ENCODE measurements at regions not wholly inside any gene's neighbourhood (a gene's known extent, or its start where the extent isn't known, plus 50 kb on each side); places are given as distances from the start of the nearest gene placed in this dataset.
A peak's percentile ranks its signal among the peaks of the same experiment; 100 is the strongest.

DNA sequence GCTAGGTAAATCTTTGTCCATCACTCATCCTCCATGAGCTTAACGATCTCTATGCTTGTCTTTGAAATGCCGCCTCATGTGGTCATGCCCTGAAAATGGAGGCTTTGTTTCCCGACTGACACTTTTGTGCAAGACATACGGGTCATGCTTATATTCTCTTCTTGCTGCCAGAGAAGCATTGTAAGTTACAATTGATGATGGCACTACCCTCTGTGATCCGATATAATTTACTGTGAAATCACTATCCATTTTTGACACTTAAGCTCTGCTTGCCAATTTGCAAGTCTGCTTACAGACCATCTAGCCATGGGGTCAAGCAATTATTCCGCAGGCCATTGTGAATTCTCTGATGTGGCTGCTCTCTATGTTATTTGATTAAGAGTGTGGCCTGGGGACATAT lies 650.0 kb downstream of the FLRT2 start:
- no peak overlapping the region for H3K27ac ChIP-seq (ENCODE audit: low read length)
- H3K36me3 ChIP-seq (ENCODE audit: insufficient read depth, low read length), result no peaks in the 10 kb centered on the region
- no peaks in the 10 kb centered on the region for H3K27me3 ChIP-seq (ENCODE audit: insufficient read depth, low read length, poor library complexity)
- ATAC-seq (ENCODE audit: insufficient read depth, low read depth) (no peak), DNase-seq (no peak)
- H3K4me1 ChIP-seq (ENCODE audit: insufficient read depth, low read length), result no peaks in the 10 kb centered on the region
- H3K9ac ChIP-seq (ENCODE audit: low read depth, low read length), result no peak overlapping the region
- no peak overlapping the region for H3K4me3 ChIP-seq (ENCODE audit: low read depth in 1 of 2, low read length in 2 of 2)
- H4K20me1 ChIP-seq (ENCODE audit: insufficient read depth, low read length), result no peaks in the 10 kb centered on the region
- H3K79me2 ChIP-seq (ENCODE audit: insufficient read depth, low read length), result no peaks in the 10 kb centered on the region
- H2AFZ ChIP-seq (ENCODE audit: low read depth, low read length), result no peak overlapping the region
- no peak overlapping the region for H3K4me2 ChIP-seq (ENCODE audit: insufficient read depth, low read length)
- no peak for TF ChIP-seq EZH2 (IDR thresholded peaks at IDR 0.05; ENCODE audit: borderline replicate concordance, low read depth, low read length, severe bottlenecking)
- TF ChIP-seq, protein P1, sequence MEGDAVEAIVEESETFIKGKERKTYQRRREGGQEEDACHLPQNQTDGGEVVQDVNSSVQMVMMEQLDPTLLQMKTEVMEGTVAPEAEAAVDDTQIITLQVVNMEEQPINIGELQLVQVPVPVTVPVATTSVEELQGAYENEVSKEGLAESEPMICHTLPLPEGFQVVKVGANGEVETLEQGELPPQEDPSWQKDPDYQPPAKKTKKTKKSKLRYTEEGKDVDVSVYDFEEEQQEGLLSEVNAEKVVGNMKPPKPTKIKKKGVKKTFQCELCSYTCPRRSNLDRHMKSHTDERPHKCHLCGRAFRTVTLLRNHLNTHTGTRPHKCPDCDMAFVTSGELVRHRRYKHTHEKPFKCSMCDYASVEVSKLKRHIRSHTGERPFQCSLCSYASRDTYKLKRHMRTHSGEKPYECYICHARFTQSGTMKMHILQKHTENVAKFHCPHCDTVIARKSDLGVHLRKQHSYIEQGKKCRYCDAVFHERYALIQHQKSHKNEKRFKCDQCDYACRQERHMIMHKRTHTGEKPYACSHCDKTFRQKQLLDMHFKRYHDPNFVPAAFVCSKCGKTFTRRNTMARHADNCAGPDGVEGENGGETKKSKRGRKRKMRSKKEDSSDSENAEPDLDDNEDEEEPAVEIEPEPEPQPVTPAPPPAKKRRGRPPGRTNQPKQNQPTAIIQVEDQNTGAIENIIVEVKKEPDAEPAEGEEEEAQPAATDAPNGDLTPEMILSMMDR (IDR thresholded peaks at IDR 0.05; ENCODE audit: borderline replicate concordance, extremely low read depth, low read length, poor library complexity, severe bottlenecking), result no peak
- no peaks in the 10 kb centered on the region for H3K9me3 ChIP-seq (ENCODE audit: insufficient read depth, low read length, severe bottlenecking)

- Histone ChIP-seq H4K20me1 (ENCODE audit: insufficient read depth, low read length) (no peaks in the 10 kb centered on the region), H2AFZ (ENCODE audit: low read depth, low read length) (no peak overlapping the region), H3K36me3 (ENCODE audit: insufficient read depth, low read length) (no peaks in the 10 kb centered on the region), H3K4me2 (ENCODE audit: insufficient read depth, low read length) (no peak overlapping the region), H3K79me2 (ENCODE audit: insufficient read depth, low read length) (no peaks in the 10 kb centered on the region), H3K4me3 (ENCODE audit: low read depth in 1 of 2, low read length in 2 of 2) (no peak overlapping the region), H3K9me3 (ENCODE audit: insufficient read depth, low read length, severe bottlenecking) (no peaks in the 10 kb centered on the region), H3K27me3 (ENCODE audit: insufficient read depth, low read length, poor library complexity) (no peaks in the 10 kb centered on the region), H3K9ac (ENCODE audit: low read depth, low read length) (no peak overlapping the region), H3K27ac (ENCODE audit: low read length) (no peak overlapping the region; the same call in 1 of the 2 replicates), H3K4me1 (ENCODE audit: insufficient read depth, low read length) (peaks cover 23% of the 10 kb centered on the region)
- no peak for DNase-seq
- no peak for ATAC-seq (ENCODE audit: insufficient read depth, low read depth)
- TF ChIP-seq, protein P1 (IDR thresholded peaks at IDR 0.05; ENCODE audit: borderline replicate concordance, extremely low read depth, low read length, poor library complexity, severe bottlenecking), result no peak
- no peak for TF ChIP-seq EZH2 (IDR thresholded peaks at IDR 0.05; ENCODE audit: borderline replicate concordance, low read depth, low read length, severe bottlenecking)
Measured at GRCh38 chr14:86168371-86168770, 638.4 kb downstream of the FLRT2 start.

DNA sequence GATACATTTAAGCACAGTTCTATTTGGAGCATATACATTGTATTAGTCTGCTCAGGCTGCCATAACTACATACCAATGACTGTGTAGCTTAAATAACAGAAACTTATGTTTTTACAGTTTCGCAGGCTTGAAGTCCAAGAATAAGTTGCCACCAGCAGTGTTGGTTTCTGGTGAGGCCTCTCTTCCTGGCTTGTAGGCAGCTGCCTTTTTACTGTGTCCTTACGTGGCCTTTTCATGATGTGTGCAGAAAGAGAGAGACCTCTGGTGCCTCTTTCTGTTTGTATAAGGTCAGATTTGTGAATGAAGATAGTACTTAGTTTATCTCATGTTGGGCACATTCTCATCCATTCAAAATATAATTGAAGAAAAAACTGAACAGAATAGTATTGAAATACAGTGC lies 636.6 kb downstream of the FLRT2 start:
- peak overlapping the region; percentile 83 for H3K27ac ChIP-seq (ENCODE audit: low read length)
- no peak overlapping the region for H3K4me3 ChIP-seq (ENCODE audit: low read depth in 1 of 2, low read length in 2 of 2)
- no peaks in the 10 kb centered on the region for H3K79me2 ChIP-seq (ENCODE audit: insufficient read depth, low read length)
- H3K9me3 ChIP-seq (ENCODE audit: insufficient read depth, low read length, severe bottlenecking), result no peaks in the 10 kb centered on the region
- H3K4me2 ChIP-seq (ENCODE audit: insufficient read depth, low read length), result peak overlapping the region; percentile 32
- peaks cover 23% of the 10 kb centered on the region for H3K4me1 ChIP-seq (ENCODE audit: insufficient read depth, low read length)
- ATAC-seq (ENCODE audit: insufficient read depth, low read depth) (peak; percentile 89), DNase-seq (peak; percentile 36)
- no peak for TF ChIP-seq EZH2 (IDR thresholded peaks at IDR 0.05; ENCODE audit: borderline replicate concordance, low read depth, low read length, severe bottlenecking)
- TF ChIP-seq, protein P1 (IDR thresholded peaks at IDR 0.05; ENCODE audit: borderline replicate concordance, extremely low read depth, low read length, poor library complexity, severe bottlenecking), result peak; percentile 44
- H2AFZ ChIP-seq (ENCODE audit: low read depth, low read length), result peak overlapping the region; percentile 62
- H4K20me1 ChIP-seq (ENCODE audit: insufficient read depth, low read length), result no peaks in the 10 kb centered on the region
- H3K27me3 ChIP-seq (ENCODE audit: insufficient read depth, low read length, poor library complexity), result no peaks in the 10 kb centered on the region
- peak overlapping the region; percentile 25; the same call in 1 of the 2 replicates for H3K9ac ChIP-seq (ENCODE audit: low read depth, low read length)
- no peaks in the 10 kb centered on the region for H3K36me3 ChIP-seq (ENCODE audit: insufficient read depth, low read length)

DNA sequence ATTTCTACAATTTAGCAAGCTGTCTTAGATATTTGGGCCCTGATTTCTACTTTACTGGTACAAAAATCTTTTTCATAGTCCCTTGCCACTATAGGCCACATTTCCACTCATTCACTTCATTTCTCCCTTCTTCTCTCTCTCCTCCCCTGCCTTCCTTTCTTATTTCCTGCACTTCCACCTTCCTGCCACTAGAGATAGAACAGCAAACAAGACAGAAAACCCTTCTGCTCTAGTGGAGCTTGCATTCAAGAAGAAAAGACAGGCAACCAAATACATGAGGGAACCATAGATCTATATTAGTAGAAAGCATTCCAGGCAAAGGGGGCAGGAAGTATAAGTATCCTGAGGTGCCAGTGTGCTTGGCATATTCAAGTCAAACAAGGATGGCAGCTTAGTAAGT lies 623.5 kb downstream of the FLRT2 start:
- H4K20me1 ChIP-seq (ENCODE audit: insufficient read depth, low read length), result no peaks in the 10 kb centered on the region
- no peak overlapping the region for H3K4me2 ChIP-seq (ENCODE audit: insufficient read depth, low read length)
- H3K4me3 ChIP-seq (ENCODE audit: low read depth in 1 of 2, low read length in 2 of 2), result no peak overlapping the region
- H3K27me3 ChIP-seq (ENCODE audit: insufficient read depth, low read length, poor library complexity), result no peaks in the 10 kb centered on the region
- no peak for ATAC-seq (ENCODE audit: insufficient read depth, low read depth)
- no peak overlapping the region for H2AFZ ChIP-seq (ENCODE audit: low read depth, low read length)
- H3K9me3 ChIP-seq (ENCODE audit: insufficient read depth, low read length, severe bottlenecking), result no peaks in the 10 kb centered on the region
- no peak for DNase-seq
- H3K9ac ChIP-seq (ENCODE audit: low read depth, low read length), result no peak overlapping the region
- no peaks in the 10 kb centered on the region for H3K36me3 ChIP-seq (ENCODE audit: insufficient read depth, low read length)
- H3K4me1 ChIP-seq (ENCODE audit: insufficient read depth, low read length), result no peaks in the 10 kb centered on the region
- TF ChIP-seq EZH2 (IDR thresholded peaks at IDR 0.05; ENCODE audit: borderline replicate concordance, low read depth, low read length, severe bottlenecking), result no peak
- TF ChIP-seq, protein P1 (IDR thresholded peaks at IDR 0.05; ENCODE audit: borderline replicate concordance, extremely low read depth, low read length, poor library complexity, severe bottlenecking), result peak; percentile 49
- H3K27ac ChIP-seq (ENCODE audit: low read length), result no peak overlapping the region
- H3K79me2 ChIP-seq (ENCODE audit: insufficient read depth, low read length), result no peaks in the 10 kb centered on the region
